Hematopoietic multipotent progenitor cell treated with erythropoietin and hydrocortisone succinate and interleukin-3 and kit ligand, for 8 days (in vitro differentiated cells): ENCODE measurements at regions not wholly inside any gene's neighbourhood (a gene's known extent, or its start where the extent isn't known, plus 50 kb on each side); places are given as distances from the start of the nearest gene placed in this dataset.

Source experiments
- DNase-seq: peaks from one replicate; pipeline ENCODE4 v3.0.0-alpha.2; 2015

DNA sequence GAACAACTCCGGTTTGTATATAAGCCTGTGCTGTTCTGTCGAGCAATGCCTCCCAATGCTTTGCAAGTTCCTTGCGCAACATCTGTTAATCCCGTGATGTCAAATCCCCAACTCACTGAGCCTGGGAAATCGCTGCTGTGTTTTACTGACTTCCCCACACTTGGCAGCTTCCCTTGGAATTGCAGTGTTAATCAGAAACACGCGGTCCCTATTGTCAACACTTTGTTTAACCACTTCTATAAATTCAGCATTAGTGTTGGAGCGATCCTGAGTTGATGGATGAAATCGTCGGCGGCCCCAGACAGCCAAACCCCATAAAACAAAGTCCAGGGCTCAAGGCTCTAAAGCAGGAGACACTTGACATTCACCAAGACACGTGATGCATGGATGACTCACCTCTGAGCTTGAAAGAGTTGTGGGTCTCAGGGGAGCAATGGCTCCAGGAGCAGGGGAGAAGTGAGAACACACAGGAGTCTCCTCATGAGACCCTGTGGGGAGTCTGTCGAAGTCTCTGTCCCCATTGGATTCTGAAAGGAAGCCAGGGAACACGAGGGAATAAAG, 555.3 kb downstream of the MIAT start:
- DNase-seq = no peak

DNA sequence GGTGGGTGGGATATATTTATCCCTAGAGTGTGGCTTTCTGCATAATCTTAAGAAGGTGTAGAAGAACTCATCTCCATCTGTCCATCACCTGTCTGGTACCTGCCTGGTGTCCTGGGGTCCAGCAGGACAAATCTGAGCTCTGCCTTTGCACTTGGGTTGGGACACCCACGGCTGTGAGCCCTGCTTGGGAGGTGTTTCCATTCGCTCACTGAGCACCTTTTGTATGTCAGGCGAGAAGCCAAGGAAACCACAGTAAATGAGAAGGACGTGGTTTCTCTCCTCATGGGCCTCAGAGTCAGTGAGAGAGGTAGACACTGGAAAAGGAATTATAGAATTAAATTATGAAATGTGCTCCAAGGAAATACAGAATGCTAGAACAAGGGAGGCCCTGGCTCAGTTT, 555.9 kb downstream of the MIAT start:
- no peak for DNase-seq

DNA sequence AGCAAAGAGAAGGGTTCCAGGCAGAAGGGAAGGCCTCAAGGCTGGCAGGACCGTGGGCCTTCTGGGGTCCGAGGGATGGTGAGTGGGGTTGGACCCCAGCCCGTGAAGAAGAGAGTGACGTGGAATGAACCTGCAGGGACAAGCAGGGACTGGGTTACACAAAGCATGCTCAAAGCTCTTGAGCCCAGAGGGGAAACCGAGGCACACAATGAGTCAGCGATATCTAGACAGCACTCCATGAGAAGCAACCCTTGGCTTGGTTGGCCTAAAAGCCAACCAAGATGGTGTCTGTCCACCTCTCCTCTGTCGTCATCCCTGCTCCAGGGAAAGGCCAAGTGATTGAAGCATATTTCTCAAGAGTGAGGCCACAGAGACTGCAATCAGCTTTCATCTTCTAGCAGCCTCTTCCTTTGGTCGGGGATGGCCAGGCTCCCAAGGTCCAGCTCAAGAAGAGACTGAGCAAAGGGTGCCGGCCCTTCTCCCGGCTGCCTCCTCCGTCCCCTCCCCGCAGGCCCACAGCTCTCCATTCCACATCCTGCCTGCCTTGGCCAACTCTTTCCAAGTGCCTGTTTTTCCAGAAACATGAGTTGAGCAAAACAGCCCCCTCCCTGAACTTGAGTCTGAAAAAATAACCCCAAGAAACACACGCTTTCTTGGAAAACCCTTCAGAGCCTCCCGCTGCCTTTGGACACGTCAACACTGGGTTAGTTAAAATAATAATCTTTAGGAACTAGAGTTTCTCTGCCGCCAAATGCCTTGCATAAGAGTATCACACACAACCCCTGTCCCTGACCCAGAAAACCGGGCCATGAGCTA, 556.6 kb downstream of the MIAT start:
- DNase-seq = no peak

DNA sequence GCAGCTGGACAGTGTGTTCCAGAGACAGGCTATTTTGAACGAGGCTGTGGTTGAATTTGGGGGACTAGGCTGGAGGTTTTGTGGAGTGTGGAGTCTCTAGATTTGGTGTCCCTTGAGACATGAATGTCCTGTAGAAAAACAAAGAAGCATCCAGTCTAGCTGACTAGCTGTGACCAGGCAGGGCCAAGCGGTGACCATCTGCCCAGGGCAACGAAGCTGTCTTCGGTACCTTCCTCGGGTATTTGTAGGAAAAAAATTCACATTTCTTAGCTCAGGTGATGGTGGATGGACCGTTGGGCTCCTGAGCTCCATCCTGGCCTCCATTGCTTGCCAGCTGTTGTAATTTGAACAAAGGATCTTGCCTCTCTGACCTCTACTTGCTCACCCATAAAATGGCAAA, 557.3 kb downstream of the MIAT start:
- DNase-seq = no peak

DNA sequence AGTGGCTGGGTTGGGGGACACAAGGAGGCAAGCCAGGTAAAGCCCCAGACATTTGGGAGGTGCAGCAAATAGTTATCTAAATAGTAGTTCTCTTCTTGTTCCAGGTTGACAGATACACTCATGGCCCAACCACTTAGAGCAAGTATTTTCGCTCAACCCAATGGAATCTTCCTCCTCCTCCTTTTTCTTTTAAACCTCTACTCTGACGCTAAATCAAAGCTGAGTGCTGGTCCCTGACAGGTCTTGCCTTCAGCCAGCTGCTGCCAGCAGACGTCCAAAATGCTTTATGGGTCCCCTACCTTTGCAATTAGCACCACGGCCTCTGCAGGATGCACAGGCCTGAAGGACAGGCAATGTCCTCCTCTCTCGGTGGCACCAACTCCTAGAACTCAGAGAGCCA, 558.5 kb downstream of the MIAT start:
- DNase-seq = no peak

DNA sequence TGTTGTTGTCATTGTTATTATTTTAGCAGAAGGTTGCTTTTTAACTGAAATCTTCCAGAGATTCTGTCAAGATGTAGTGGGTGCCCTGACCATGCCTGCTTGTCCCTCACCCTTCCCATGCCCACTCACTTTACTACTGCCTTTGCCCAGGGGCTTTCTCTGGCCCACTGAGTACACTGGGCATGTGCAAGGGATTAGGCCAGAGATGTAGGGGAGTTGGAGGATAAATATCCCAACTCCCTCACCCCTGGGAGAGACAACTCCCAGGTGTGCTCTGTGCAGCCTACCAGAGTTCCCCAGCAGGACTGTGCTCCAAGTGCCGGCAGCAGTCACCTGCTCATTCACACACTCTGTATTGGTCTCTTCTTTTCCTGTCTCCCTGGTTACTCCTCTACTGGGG, 559.1 kb downstream of the MIAT start:
- DNase-seq = no peak

DNA sequence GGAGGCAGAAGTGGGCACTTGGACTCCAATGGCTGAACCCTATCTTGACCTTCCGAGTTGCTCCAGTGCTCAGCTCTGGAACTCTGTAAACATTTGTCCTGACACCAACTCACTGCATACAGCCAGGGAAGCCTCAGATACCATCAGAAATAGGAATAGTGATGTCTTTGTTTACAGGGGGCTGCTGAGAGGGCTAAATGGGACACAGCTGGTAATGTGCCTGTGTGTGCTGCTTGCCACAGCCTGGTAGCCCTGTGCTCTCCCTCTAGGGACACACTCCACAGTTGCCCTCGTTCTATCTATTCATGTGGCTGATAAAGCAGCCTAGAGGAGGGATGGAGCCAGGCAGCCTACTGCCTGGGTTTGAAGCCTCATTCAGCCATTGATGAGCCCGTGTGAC, 559.8 kb downstream of the MIAT start:
- DNase-seq = no peak

DNA sequence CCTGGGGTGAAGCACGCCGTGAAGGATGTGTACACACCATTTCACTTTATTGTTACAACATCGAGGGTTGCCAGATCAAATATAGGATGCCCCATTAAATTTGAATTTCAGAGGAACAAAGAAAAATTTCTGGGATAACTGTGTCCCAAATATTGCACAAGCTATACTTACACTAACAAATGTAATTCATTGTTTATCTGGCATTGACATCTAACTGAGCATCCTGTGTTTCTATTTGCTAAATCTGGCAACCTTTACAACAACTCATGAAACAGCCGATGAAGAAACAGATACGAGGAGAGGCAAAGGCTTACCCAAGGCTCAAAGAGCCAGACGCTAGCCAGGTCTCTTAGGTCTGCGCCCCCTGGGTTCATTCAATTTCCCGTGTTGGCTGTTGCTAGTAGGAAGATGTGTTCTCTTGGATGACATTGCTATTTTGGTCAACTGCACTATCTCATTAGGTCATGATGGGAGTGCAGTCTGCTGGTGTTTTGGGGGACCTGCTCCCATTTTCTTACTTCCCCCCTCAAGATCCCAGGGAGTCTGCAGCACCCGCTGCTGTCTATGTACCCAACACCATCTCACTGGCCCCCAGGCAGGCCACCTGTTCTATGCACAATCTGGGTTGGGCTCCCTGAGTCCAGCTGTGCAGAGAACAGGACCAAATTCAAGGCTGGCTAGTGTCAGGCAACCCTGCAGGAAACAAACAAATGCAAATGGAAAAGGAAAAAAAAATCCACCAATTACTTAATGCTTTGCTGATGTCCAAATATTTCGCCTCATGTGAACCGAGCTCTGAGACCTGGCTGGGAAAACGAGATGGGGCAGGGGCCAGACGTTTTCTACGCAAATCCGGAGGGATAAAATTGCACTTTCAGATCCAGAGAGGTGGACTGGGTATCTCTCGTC, 560.9 kb downstream of the MIAT start:
- DNase-seq = no peak

DNA sequence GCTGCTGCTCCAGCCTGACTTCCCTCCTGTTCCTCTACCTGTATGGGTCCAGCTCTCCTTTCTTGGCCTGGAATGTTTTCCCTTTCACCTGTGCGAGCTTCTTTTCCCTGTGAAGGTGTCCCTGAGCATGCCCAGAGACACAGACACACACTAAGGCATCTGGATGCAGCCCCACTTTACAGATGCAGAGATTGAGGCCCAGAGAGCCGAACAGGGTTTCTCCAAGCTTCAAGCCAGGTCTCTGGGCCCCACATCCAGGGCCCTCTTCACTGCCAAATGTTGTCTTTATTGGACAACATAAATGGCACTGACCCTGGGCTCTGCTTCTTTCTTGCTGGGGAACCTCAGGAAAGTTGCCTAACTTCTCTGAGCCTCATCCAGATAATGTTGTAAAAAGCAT, 561.6 kb downstream of the MIAT start:
- no peak for DNase-seq

DNA sequence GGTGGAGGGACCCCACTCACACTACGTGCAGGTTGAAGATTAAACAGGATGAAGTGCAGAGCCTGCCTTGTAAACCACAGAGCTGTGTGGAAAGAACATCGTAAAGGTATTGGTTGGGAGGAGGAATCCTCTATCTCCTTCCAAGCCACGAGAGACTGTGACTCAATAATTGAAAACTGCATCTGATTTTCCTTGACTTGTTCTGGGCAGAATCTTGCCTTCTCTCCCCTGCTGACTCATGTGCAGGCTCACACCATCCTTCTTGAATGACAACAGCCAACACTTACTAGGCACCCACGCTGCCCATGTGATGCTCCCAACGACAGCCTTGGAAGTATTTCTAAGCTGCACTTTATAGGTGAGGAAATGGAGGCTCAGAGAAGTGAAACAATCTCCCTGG, 563.0 kb downstream of the MIAT start:
- DNase-seq = no peak

DNA sequence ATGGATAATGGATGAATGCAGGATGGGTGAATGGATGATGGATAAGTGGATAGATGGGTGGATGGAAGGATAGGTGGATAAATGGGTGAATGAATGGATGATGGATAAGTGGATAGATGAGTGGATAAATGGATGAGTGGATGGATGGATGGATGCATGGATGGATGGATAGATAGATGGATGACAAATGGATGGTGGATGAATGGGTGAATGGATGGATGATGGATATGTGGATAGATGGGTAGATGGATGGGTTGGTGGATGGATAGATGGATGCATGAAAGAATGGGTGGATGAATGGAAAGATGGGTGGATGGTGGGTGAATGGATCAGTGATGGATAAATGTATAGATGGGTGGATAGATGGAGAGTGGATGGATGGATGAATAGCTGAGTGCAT, 564.8 kb downstream of the MIAT start:
- DNase-seq = no peak

DNA sequence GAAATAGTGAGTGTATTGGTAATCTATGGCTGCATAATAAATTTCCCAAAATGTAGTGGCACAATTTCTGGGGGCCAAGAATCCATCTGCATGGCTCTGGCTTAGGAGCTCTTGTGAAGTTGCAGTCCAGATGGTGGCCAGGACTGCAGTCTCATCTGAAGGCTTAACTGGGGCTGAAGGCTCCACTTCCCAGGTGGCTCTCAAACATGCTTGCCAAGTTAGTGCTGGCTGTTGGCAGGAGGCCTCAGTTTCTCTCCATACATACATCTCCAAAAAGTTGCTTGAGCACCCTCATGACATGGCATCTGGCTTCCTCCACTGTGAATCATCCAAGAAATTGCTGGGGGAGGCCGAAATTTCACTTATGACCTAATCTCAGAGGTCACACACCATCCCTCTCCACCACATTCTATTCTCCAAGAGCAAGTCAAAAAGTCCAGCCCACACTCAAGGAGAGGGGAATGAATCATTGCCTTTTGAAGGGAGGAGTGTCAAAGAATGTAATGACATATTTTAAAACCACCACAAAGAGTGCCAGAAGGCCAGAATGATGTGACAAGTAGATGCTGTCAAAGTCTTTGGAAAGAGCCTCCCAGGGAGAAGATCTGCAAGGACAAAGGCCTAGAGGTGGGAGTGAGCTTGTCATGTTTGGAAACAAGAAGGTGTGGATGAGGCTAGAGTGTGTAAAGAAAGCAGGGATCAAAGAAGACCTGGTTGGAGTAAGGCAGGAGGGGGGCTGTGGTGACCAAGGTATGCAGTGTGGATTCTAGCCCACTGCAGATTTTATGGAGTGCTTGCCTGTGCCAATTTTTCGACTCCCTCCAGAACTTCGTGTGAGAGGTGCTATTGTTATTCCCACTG, 566.2 kb downstream of the MIAT start:
- DNase-seq = no peak

DNA sequence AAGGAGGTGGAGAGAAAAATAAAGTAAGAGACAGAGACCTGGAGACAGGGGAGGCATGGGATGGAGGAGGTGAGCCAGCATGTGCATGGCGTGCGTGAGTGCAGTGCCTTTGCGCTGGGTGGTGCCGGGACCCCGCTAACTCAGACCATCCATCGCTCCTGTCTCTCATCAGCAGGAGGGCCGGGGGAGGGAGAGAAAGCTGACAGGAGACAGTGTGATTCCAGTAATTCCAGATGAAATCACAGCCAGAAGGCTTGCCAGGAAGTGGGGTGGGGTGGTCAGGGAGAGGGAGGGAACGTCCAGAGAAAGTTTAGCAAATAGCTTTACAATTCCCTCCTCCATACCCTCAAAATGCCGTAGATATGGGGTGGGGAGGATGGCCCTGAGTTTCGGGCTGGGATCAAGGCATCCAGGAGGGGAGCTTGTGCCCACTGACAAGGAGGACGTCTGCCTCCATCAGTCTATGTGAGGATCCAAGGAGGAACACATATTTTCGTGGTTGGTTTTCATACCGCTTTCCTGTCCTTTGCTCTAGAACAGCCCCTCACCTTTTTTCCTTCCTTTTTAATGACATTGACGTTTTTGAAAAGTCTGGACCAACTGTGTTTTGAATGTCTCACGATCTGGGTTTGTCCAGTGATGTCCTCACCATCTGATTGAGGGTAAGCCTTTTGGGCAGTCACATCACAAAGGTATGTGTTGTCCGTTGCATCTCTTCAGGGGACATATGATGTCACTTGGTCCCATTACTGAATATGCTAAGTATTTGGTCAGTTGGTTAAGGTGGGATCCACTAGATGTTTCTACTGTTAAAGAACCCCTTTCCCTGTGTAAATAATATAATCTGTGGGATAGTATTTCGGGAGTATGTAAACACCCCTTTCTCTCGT, 567.3 kb downstream of the MIAT start:
- DNase-seq = no peak

DNA sequence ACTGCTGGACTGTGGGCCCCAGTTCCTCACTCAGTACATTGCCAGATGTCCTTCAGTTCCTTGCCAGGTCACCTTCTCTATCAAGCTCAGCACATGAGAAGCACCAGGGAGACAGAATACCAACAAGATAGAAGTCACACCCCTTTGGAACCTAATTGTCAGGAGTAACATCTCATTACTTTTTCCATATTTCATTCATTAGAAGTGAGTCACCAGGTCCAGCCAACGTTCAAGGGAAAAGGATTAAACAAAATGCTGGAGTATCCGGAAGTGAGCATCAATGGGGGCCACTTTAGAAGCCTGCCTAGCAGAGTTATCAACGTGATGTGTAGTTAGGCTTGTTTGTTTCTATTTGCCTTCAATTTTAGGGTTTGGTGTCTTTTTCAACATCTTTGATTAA, 569.3 kb downstream of the MIAT start:
- no peak for DNase-seq

DNA sequence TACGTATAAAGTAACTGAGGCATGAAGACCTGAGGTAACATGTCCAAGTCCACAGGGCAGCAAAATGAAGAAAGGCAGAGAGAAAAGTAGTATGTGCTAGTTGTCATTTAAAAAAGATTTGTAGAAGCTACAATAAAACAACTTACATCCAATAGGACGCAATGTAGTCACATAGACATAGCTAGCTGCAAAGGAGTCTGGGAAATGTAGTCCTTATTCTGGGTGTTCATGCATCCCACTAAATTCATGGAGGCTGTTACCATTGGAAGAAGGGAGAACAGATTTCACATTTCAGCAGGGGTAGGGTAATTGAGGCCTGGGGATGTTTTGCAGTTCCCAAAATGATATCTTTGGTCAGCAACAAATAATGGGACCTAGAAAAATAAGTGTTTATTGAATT, 571.4 kb downstream of the MIAT start:
- DNase-seq = peak; percentile 9

DNA sequence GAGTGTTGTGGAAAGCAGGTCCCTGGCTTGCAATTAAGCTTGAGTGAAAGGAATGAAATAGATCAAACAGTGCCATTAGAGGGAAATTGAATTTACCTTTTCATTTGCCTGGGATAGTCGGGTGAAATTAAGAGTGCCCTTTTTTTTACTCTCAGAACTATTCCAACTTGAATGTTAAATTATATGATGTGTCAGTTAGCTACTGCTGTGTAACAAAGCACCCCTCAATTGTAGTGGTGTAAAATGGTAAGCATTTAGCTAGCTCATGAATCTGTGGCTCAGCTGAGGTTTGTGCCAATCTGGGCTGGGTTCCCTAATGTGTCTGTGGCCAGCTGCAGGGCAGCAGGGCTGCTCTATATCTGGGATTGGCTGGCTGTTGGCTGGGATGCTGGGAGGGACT, 571.4 kb downstream of the MN1 start:
- DNase-seq = no peak

DNA sequence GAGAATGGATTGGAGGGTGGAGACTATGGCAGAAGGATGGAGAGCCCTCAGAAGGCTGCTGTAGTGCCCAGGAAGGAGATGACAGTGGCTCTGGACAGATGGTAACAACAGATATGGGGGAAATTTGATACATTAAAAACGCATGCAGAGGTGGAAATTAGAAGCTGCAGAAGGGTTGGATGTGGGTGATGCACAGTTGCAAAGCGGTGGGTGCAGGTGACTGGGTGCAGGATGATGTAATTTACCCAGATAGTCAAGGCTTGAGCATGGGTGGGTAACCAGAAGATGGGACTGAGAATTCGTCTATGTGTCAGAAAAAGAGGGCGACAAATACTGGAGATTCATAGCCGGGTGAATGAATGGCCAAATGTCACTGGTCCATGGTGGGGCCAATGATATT, 570.3 kb downstream of the MN1 start:
- no peak for DNase-seq

DNA sequence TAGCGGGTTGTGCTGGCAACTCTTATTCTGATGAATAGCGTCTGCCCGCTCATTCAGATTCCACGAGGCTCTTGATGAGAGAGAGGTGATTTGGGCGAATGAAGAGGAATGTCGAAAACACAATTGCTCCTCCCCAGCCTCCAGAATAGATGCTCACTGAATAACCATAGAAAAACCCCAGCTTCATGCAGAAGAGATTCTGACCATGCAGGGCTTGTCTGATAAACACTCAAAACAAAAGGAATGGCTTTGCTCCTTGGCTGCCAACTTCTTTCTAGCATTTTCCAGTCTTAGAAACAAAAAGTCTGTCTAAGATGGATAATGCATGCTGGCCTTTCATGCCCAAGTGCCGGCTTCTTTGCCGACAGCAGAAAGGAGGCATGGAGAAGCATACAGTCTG, 569.5 kb downstream of the MN1 start:
- no peak for DNase-seq

DNA sequence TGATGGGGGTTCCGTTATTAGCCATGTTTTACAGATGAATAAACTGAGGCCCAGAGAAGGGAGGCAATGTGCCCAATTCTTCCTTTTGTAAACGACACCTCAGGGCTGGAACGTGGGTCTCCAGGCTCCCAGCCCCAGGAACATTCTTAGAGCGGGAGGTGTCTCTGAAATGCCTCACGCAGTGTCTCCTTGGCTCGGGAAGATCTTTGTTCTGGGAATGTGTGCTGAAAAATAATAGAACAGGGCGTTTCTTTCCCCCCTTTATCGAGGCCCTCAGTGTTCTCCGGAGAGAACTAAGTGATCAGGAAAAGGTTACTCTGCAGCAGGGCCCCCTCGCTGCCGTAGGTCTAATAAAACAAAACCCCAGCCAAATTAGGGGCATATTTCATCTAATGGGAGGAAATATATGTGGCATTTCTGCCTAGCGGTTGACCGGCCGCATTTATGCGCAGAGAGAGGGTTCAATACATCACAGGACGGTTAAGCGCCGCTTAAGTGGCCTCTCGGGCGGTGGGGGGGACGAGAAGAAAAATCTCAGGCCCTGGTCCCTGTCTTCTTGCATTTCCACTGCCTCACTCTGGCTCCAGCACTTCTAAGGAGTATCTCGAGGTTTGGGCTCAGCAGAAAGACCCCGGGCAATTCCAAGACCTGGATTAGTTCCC, 564.3 kb downstream of the MN1 start:
- DNase-seq = no peak

DNA sequence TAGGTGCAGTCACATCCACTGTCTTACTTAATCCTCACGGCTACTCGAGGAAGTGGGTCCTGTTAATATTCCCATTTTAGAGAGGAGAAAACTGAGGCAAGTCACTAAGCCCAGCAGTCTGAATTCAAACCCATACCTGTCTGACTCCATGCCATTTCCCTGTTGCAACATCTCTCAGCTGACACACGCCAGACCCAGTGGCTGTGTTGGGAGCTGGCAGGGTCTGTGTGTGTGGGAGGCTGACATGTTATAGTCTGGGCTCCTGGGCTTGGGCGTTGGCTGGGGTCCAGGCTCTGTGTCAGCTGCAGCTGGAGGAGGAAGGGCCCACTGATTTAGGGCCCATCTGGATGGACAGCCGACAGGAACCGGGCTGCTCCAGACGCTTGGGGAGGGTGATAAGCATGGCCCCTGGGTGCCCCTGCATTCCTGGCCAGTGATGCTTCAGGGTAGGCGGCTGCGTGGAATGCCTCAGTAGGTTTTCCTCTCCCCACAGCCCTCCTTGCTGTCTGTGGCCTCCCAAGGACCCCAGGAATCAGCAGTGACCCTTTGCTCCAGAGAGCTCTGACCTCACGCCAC, 562.5 kb downstream of the MN1 start:
- DNase-seq = no peak

DNA sequence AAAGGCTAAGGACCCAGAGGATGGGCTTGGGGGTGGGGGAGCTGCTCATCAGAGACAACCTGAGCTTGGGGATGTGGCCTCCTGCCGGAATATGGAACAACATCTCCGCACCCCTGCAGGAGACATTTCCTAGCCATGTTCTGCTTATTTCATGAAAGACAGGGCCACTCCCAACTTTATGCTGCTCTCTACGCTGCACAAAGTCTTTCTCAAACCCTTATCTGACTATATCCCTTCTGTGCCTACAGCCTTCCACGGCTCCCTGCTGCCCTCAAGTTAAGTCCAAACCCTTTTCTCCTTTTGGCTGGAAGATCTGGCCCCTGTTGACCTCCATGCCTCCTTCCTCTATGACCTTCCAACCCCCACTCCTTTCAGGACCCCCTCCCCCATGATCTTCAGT, 562.0 kb downstream of the MN1 start:
- DNase-seq = no peak
